ENCODE measurements at regions not wholly inside any gene's neighbourhood (a gene's known extent, or its start where the extent isn't known, plus 50 kb on each side); places are given as distances from the start of the nearest gene placed in this dataset.

DNA sequence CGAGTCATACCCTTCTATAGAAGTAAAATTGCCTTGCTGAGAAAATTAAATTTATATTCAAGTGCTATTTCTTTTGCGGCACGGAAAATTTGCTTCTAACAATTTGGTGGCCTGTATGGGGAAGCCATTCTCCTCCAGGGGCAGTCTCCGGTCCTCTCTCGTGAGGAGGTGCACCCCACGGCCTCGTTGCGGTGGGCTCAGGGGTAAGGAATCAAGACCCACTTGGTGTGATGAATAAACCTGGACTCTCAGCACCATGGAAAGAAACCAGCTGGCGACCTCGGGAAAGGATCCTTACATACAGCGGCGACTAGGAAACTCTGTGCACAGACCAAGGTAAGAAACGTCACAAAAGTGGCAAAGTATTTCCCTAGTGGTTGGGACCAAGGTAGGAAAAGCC, 252.9 kb downstream of the DPY19L2 start:
- H3K27ac ChIP-seq (ENCODE audit: poor library complexity, severe bottlenecking), result no peak overlapping the region
- DNase-seq (ENCODE audit: low spot score) (no peak), ATAC-seq (ENCODE audit: low read depth) (no peak)
- H3K27me3 ChIP-seq (ENCODE audit: insufficient read depth, poor library complexity, severe bottlenecking), result no peaks in the 10 kb centered on the region
- no peaks in the 10 kb centered on the region for H3K36me3 ChIP-seq (ENCODE audit: low read depth)
- TF ChIP-seq, protein P1, sequence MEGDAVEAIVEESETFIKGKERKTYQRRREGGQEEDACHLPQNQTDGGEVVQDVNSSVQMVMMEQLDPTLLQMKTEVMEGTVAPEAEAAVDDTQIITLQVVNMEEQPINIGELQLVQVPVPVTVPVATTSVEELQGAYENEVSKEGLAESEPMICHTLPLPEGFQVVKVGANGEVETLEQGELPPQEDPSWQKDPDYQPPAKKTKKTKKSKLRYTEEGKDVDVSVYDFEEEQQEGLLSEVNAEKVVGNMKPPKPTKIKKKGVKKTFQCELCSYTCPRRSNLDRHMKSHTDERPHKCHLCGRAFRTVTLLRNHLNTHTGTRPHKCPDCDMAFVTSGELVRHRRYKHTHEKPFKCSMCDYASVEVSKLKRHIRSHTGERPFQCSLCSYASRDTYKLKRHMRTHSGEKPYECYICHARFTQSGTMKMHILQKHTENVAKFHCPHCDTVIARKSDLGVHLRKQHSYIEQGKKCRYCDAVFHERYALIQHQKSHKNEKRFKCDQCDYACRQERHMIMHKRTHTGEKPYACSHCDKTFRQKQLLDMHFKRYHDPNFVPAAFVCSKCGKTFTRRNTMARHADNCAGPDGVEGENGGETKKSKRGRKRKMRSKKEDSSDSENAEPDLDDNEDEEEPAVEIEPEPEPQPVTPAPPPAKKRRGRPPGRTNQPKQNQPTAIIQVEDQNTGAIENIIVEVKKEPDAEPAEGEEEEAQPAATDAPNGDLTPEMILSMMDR (IDR thresholded peaks at IDR 0.05; ENCODE audit: poor library complexity, severe bottlenecking), result no peak
- H3K4me1 ChIP-seq (ENCODE audit: insufficient read depth, poor library complexity, severe bottlenecking), result no peaks in the 10 kb centered on the region
- peaks cover 10% of the 10 kb centered on the region for H3K9me3 ChIP-seq (ENCODE audit: severe bottlenecking)
- H3K4me3 ChIP-seq (ENCODE audit: severe bottlenecking), result no peak overlapping the region

DNA sequence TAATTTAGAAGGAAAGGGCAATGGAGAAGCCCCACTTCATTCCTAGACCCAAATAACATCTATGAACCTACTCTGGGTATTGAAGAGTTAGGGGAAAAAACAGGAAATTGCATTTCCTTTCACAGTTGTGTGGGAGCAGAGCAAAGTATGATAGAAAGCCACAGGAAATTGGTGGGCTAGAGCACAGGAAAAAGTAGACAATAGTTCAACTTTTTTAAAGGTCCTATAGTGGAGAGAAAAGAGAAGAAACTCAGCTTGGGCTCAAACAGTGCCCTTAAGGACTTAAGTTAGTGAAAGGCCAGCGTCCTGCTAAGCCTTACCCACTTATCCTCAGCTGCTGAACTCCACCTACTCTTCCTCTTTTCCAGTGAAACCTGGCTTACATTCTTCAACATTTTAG, 258.1 kb downstream of the DPY19L2 start:
- H3K36me3 ChIP-seq (ENCODE audit: low read depth), result no peaks in the 10 kb centered on the region
- H3K4me3 ChIP-seq (ENCODE audit: severe bottlenecking), result no peak overlapping the region
- H3K9me3 ChIP-seq (ENCODE audit: severe bottlenecking), result peaks cover 1% of the 10 kb centered on the region
- TF ChIP-seq, protein P1 (IDR thresholded peaks at IDR 0.05; ENCODE audit: poor library complexity, severe bottlenecking), result no peak
- DNase-seq (ENCODE audit: low spot score) (no peak), ATAC-seq (ENCODE audit: low read depth) (no peak)
- H3K27ac ChIP-seq (ENCODE audit: poor library complexity, severe bottlenecking), result no peak overlapping the region
- H3K4me1 ChIP-seq (ENCODE audit: insufficient read depth, poor library complexity, severe bottlenecking), result no peaks in the 10 kb centered on the region
- H3K27me3 ChIP-seq (ENCODE audit: insufficient read depth, poor library complexity, severe bottlenecking), result peaks cover 2% of the 10 kb centered on the region

DNA sequence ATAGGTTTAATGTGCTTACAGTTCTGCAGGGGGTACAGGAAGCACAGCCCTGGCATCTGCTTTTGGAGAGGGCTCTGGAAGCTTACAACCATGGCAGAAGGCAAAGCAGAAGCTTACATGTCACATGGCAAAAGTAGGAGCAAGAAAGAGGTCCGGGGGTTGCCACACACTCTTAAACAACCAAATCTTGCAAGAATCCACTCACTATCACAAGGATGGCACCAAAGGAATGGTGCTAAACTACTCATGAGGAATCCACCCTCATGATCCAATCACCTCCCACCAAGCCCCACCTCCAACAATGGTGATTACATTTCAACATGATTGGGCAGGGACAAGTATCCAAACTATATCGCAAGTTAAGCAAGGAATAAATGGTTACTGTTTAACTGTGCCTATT, 255.8 kb upstream of the AVPR1A start:
- H3K27me3 ChIP-seq (ENCODE audit: insufficient read depth, poor library complexity, severe bottlenecking), result peaks cover 27% of the 10 kb centered on the region
- no peak overlapping the region for H3K27ac ChIP-seq (ENCODE audit: poor library complexity, severe bottlenecking)
- no peak for ATAC-seq (ENCODE audit: low read depth)
- H3K36me3 ChIP-seq (ENCODE audit: low read depth), result no peaks in the 10 kb centered on the region
- no peak for DNase-seq (ENCODE audit: low spot score)
- H3K9me3 ChIP-seq (ENCODE audit: severe bottlenecking), result no peaks in the 10 kb centered on the region
- TF ChIP-seq, protein P1 (IDR thresholded peaks at IDR 0.05; ENCODE audit: poor library complexity, severe bottlenecking), result no peak
- no peak overlapping the region for H3K4me3 ChIP-seq (ENCODE audit: severe bottlenecking)
- no peaks in the 10 kb centered on the region for H3K4me1 ChIP-seq (ENCODE audit: insufficient read depth, poor library complexity, severe bottlenecking)

DNA sequence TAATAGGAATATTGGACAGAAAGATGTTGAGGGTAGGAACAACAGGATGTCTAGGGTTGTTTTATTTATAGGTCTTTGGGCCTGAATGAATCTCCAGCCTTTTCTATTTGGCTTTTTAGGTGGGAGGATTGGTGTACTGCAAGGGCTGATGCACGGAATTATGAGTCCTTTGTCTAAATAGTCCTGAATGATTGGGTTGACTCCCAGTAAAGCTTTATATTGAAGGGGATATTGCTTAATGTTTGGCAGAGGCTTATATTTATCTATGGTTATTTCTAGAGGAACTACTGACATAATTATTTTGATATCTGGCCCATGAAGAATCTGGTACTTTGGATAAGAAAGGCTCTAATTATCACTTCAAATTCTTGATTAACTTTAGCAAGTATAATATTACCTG, 253.6 kb upstream of the AVPR1A start:
- Histone ChIP-seq H3K4me1 (ENCODE audit: insufficient read depth, poor library complexity, severe bottlenecking) (no peaks in the 10 kb centered on the region), H3K36me3 (ENCODE audit: low read depth) (no peaks in the 10 kb centered on the region), H3K4me3 (ENCODE audit: severe bottlenecking) (no peak overlapping the region), H3K27me3 (ENCODE audit: insufficient read depth, poor library complexity, severe bottlenecking) (peaks cover 27% of the 10 kb centered on the region), H3K27ac (ENCODE audit: poor library complexity, severe bottlenecking) (no peak overlapping the region), H3K9me3 (ENCODE audit: severe bottlenecking) (no peaks in the 10 kb centered on the region)
- ATAC-seq (ENCODE audit: low read depth) (no peak), DNase-seq (ENCODE audit: low spot score) (no peak)
- TF ChIP-seq, protein P1 (IDR thresholded peaks at IDR 0.05; ENCODE audit: poor library complexity, severe bottlenecking), result no peak

DNA sequence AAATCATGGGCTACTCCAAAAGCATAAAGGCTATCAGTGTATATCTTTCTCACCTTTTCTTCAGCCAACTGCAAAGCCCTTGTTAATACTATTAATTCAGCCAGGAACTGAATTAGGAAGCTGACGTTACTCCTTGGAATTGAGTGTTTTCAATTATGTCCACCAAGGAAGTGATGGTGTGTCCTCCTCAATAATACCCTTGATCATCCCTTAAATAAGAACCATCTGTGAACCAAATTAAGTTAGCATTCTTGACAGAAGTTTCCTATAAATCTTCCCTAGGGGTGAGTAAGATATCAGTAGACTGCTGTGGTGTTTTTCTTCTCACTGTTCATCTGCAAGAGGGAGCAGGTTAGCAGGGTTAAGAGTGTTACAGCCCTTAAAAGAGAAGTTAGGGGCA, 252.3 kb upstream of the AVPR1A start:
- H3K9me3 ChIP-seq (ENCODE audit: severe bottlenecking), result no peaks in the 10 kb centered on the region

More for the DNA sequence above, 252.3 kb upstream of the AVPR1A start:
- Histone ChIP-seq H3K27ac (ENCODE audit: poor library complexity, severe bottlenecking) (no peak overlapping the region), H3K4me3 (ENCODE audit: severe bottlenecking) (no peak overlapping the region), H3K27me3 (ENCODE audit: insufficient read depth, poor library complexity, severe bottlenecking) (peaks cover 27% of the 10 kb centered on the region), H3K36me3 (ENCODE audit: low read depth) (no peaks in the 10 kb centered on the region), H3K4me1 (ENCODE audit: insufficient read depth, poor library complexity, severe bottlenecking) (no peaks in the 10 kb centered on the region)
- no peak for ATAC-seq (ENCODE audit: low read depth)
- DNase-seq (ENCODE audit: low spot score), result no peak
- TF ChIP-seq, protein P1 (IDR thresholded peaks at IDR 0.05; ENCODE audit: poor library complexity, severe bottlenecking), result no peak

Data from RWPE2 (cell line).